SKM-1 (cell line): ENCODE measurements at regions not wholly inside any gene's neighbourhood (a gene's known extent, or its start where the extent isn't known, plus 50 kb on each side); places are given as distances from the start of the nearest gene placed in this dataset.
A peak's percentile ranks its signal among the peaks of the same experiment; 100 is the strongest.
"Not testable (repeated sequence)": the region's sequence is repeated elsewhere in the genome, so short reads cannot be mapped to it uniquely, and the experiment has no call there.

ENCODE experiments used
- DNase-seq: peaks from one replicate; lab custom pipeline; 2025; ENCODE audit not compliant: unreplicated experiment; lab: John Stamatoyannopoulos, UW

GRCh38 chr1:220942278-220942677, 63.0 kb downstream of the HLX start:
- no peak for DNase-seq

DNA sequence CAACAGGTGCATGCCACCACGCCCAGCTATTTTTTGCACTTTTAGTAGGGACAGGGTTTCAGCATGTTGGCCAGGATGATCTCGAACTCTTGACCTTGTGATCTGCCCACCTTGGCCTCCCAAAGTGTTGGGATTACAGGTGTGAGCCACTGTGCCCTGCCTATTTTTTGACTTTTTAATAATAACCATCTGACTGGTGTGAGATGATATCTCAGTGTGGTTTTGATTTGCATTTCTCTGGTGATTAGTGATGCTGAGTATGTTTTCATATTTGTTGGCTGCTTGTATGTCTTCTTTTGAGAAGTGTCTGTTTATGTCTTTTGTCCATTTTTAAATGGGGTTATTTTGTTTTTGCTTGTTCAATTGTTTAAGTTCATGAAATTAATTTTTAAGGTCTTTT, 63.7 kb downstream of the HLX start:
- not testable (repeated sequence) for DNase-seq

DNA sequence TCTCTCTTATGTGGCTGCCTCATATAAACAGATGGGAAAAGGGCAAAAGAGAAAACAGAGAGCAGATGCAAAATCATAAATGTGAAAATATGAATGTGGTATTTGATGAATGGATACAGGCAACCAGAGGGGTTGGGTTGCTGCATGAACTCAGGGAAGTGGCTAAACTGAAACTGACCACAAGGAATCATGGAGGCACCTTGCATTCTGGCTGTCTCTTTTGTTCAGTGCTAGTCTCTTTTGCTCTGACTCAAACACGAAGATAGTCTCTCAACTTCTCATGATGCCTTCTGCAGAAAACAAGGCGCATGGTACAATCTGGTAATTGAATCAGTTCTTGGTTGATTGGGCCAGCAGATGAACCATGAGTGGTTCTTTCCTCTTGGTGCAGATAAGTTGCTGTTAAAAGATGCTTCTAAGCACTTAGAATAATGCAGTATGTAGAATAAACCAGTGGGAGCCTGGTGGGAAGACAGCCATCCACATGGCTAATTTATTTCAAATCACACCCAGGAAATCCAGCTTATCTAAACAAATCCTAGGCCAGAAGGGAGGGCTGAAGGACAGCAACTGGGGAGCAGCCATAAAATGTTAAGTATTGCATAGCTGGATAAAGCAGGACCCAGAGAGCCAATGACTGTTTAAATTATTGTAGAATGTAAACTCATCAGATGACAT, 64.2 kb downstream of the HLX start:
- no peak for DNase-seq

DNA sequence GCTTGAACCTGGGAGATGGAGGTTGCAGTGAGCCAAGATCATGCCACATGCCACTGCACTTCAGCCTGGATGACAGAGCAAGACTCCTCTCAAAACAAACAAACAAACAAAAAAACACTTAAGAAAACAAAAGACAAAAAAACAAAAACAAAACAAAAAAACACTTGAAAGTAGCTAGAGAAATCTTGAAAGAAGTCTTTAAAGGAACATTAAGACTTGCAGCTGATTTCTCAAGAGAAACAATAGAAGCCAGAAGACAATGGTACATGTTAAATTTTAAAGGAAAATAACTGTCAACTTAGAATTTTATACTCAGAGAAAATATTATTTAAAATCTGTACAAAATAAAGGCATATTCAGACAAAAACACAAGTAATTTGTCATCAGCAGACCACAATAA, 71.3 kb downstream of the HLX start:
- peak; percentile 12 for DNase-seq

GRCh38 chr1:220952961-220953643, 73.9 kb downstream of the HLX start:
- no peak for DNase-seq

- no peak for DNase-seq
These were observed 75.3 kb downstream of the HLX start for GRCh38 chr1:220954321-220955075.

DNA sequence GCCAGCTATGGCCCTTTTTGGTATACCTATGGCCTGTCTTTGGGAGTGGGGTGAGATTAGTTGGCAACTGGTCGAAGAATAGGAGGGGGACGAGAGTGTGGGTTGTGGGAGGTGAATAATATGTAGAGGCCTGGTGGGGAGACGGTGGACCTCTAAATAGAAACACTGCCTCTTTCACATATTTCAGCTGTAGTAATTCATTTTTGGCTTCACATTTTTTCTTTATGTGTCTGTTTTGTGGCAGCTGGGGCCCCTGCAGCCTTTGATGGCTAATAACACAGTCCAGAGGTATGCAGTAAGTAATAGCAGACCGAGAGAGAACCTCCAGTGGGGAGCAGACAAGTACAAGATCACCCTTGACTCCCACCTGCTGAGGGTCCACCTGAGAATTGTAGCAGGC, 75.9 kb downstream of the HLX start:
- DNase-seq = no peak

- DNase-seq = no peak
These were observed 77.4 kb downstream of the HLX start for GRCh38 chr1:220956501-220957232.

- no peak for DNase-seq
These were observed 78.0 kb downstream of the HLX start for GRCh38 chr1:220957233-220957605.

- DNase-seq = no peak
These were observed 79.0 kb downstream of the HLX start for GRCh38 chr1:220958234-220958633.

- DNase-seq = no peak
These were observed 82.9 kb downstream of the HLX start for GRCh38 chr1:220962031-220962751.

DNA sequence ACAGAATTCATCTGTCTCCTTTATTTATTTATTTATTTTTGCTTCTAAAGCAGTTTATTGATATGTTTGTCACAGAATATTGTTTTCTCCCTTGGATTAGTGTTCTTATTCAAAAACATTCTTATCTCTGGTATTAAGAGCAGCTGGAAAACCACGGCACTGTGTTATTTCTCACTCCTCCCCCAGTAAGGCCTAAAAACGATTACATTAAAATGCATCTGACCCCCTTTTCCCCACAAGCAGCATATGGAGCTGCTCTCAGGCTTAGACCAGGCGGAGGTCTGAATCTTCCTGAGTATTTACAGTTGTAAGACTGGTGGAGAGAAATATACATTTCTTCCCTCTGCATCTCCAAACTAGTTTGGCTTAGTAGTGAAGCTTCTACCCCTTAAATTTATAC, 86.8 kb downstream of the HLX start:
- DNase-seq = no peak

- no peak for DNase-seq
These were observed 87.2 kb downstream of the HLX start for GRCh38 chr1:220966473-220966872.

DNA sequence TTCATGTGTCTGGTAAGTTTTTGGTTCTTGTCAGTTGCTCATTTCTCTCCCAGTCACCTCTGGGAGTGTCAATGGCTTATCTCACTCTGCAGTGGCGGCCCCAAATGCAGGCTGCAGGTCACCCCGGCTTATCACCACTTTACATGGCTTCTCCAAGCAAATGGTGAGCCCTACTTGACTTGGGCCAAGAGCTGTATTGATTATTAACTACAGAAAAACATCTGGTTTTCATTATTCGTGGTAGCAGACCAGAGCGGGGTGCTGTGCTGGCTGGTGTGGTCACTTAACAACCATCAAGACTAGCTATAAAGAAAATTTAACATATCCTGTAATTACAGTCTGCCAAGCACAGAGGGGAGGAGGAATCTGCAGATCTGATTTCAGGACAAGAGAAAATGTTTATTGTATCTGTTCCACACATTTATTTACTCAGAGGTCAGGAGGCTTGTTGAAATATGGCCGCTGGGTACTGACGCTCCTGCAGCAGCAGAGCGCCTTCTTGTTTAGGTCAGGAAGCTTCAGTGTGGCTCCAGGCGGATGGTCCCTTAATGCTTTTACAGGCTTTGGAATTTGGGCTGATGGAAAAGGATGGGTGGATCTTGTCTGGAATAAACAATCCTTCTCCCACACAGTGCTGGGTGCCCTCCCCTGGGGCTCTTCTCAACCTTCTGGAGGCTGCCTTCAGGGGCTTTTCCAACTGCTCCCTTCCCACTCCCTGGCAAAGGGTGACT, 87.8 kb downstream of the HLX start:
- no peak for DNase-seq

- no peak for DNase-seq
These were observed 88.7 kb downstream of the HLX start for GRCh38 chr1:220967911-220968310.

DNA sequence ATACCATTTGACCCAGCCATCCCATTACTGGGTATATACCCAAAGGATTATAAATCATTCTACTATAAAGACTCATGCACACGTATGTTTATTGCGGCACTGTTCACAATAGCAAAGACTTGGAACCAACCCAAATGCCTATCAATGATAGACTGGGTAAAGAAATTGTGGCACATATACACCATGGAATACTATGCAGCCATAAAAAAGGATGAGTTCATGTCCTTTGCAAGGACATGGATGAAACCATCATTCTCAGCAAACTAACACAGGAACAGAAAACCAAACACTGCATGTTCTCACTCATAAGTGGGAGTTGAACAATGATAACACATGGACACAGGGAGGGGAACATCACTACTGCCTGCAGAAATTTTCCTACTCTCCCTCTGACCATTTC, 90.0 kb downstream of the HLX start:
- not testable (repeated sequence) for DNase-seq

DNA sequence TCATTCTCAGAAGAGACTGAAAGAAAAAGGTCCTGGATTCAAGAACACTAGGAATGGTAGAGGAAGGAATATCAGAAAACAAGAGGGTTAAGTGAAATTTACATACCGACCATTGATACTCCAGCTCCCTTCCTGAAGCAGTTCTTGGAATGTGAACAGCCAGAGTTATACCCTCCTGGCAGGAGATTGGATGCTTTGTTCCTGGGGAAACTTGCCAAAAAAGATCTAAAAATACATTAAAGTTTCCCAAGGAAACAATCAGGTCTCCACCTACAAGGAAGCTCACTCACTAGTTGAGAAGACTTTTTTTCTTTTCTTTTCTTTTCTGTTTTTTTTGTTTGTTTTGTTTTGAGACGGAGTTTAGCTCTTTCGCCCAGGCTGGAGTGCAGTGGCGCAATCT, 91.1 kb downstream of the HLX start:
- no peak for DNase-seq

DNA sequence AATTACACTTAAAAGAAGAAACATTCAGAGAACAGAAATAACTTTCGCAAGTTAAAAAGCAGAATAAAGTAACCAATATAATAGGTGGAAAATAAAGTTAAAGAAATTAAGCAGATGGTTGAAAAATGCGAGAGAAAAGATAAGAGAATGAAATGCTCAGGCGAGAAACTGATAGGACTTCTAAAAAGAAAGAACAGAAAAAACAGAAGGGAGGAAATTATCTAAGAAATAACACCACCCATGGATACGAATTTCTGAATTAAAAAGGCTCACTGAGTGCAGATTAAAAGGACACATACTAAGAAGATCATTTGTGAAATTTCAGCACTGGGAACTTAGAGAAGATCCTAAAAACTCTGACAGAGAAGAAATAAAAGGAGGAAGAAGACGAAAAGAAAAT, 92.0 kb downstream of the HLX start:
- no peak for DNase-seq

- no peak for DNase-seq
These were observed 95.2 kb downstream of the HLX start for GRCh38 chr1:220974431-220974830.

- DNase-seq = no peak
These were observed 97.1 kb downstream of the HLX start for GRCh38 chr1:220976390-220976789.
